Endometrial microvascular endothelial cells (primary cell): ENCODE measurements at regions not wholly inside any gene's neighbourhood (a gene's known extent, or its start where the extent isn't known, plus 50 kb on each side); places are given as distances from the start of the nearest gene placed in this dataset.
"Not testable (repeated sequence)": the region's sequence is repeated elsewhere in the genome, so short reads cannot be mapped to it uniquely, and the experiment has no call there.

Experiments used
- in situ Hi-C: cut with HindIII; loops from 2 replicates; pipeline ENCODE4 v1.10.0; 2017; ENCODE audit warnings: low sequenced_read_pairs, low pct_unique_long_range_greater_than_20kb; ENCODE audit errors: inconsistent ontology term

DNA sequence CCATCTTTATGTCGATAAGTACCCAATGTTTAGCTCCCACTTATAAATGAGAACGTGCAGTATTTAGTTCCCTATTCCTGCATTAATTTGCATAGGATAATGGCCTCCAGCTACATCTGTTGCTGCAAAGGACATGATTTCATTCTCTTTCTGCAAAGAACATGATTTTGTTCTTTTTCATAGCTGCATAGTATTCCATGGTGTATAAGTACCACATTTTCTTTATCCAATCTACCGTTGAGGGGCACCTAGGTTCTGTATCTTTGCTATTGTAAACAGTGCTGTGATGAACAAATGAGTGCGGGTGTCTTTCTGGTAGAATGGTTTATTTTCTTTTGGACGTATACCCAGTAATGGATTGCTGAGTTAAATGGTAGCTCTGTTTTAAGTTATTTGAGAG lies 63.0 kb downstream of the HLX start:
- in situ Hi-C loops: no loop called here

DNA sequence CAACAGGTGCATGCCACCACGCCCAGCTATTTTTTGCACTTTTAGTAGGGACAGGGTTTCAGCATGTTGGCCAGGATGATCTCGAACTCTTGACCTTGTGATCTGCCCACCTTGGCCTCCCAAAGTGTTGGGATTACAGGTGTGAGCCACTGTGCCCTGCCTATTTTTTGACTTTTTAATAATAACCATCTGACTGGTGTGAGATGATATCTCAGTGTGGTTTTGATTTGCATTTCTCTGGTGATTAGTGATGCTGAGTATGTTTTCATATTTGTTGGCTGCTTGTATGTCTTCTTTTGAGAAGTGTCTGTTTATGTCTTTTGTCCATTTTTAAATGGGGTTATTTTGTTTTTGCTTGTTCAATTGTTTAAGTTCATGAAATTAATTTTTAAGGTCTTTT lies 63.7 kb downstream of the HLX start:
- in situ Hi-C loops: not testable (repeated sequence)

DNA sequence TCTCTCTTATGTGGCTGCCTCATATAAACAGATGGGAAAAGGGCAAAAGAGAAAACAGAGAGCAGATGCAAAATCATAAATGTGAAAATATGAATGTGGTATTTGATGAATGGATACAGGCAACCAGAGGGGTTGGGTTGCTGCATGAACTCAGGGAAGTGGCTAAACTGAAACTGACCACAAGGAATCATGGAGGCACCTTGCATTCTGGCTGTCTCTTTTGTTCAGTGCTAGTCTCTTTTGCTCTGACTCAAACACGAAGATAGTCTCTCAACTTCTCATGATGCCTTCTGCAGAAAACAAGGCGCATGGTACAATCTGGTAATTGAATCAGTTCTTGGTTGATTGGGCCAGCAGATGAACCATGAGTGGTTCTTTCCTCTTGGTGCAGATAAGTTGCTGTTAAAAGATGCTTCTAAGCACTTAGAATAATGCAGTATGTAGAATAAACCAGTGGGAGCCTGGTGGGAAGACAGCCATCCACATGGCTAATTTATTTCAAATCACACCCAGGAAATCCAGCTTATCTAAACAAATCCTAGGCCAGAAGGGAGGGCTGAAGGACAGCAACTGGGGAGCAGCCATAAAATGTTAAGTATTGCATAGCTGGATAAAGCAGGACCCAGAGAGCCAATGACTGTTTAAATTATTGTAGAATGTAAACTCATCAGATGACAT lies 64.2 kb downstream of the HLX start:
- in situ Hi-C loops: no loop called here

DNA sequence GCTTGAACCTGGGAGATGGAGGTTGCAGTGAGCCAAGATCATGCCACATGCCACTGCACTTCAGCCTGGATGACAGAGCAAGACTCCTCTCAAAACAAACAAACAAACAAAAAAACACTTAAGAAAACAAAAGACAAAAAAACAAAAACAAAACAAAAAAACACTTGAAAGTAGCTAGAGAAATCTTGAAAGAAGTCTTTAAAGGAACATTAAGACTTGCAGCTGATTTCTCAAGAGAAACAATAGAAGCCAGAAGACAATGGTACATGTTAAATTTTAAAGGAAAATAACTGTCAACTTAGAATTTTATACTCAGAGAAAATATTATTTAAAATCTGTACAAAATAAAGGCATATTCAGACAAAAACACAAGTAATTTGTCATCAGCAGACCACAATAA lies 71.3 kb downstream of the HLX start:
- in situ Hi-C loops: no loop called here

DNA sequence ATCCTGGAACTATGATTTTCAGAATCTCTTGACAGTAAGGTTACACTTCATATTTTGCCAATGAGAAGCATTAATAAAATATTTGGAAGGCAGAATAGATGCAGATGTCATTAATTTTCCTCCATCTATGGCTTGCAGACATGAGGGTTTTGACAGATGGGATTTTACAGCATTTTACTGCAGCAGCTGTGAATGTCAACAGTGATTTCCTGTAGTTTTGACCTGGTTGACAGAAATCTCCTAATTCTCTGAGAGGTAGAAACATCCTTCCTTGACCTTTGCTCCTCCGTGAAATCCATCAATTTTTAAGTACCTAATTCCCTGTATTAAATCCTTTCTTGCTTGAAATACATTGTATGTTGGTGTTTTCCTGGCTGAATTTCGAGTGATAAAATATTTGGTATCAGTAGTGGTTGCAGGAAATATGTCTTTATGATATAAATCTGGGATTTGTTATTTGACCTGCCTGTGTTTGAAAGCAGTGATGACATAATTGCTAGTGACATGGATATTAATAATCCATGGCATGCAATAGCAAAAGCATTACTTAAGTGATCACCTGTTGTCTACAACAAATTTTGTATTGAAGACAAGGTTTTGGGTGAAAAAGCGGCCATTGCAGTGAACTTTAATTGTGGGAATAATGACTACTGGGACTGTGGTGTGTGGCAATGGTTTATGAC lies 73.9 kb downstream of the HLX start:
- in situ Hi-C loops: no loop called here

DNA sequence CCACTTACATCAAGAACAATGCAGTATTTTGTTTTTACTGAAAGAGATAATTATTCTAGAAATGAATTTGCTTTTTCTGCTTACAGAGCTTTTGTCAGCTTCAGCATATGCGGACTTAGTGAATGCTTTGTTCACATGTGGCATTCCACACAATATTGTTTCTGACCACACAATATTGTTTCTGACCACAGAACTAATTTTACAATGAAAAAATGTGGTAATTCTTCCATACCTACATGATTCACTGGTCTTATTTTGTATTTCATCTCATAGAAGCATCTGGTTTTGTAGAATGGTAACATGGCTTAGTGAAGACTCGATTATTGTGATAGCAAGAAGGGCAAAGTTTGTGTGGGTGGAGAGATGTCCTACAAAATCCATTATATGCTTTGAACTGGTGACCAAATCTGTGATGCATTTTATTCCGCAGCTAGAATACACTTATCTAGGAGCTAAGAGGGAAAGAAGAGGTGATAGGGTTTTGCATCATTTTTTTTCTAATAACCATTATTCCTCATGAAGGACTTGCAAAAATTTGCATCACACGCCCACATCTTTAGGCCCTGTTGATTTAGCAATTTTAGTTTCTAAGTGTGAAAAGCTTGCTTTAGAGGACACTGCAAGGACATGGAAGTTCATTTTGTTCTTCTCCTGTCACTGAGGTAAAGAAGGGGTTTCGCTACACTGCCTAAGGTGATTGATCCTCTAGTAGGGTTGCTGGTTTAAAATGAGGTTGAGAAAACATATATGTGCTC lies 75.3 kb downstream of the HLX start:
- in situ Hi-C loops: no loop called here

DNA sequence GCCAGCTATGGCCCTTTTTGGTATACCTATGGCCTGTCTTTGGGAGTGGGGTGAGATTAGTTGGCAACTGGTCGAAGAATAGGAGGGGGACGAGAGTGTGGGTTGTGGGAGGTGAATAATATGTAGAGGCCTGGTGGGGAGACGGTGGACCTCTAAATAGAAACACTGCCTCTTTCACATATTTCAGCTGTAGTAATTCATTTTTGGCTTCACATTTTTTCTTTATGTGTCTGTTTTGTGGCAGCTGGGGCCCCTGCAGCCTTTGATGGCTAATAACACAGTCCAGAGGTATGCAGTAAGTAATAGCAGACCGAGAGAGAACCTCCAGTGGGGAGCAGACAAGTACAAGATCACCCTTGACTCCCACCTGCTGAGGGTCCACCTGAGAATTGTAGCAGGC lies 75.9 kb downstream of the HLX start:
- in situ Hi-C loops: no loop called here

DNA sequence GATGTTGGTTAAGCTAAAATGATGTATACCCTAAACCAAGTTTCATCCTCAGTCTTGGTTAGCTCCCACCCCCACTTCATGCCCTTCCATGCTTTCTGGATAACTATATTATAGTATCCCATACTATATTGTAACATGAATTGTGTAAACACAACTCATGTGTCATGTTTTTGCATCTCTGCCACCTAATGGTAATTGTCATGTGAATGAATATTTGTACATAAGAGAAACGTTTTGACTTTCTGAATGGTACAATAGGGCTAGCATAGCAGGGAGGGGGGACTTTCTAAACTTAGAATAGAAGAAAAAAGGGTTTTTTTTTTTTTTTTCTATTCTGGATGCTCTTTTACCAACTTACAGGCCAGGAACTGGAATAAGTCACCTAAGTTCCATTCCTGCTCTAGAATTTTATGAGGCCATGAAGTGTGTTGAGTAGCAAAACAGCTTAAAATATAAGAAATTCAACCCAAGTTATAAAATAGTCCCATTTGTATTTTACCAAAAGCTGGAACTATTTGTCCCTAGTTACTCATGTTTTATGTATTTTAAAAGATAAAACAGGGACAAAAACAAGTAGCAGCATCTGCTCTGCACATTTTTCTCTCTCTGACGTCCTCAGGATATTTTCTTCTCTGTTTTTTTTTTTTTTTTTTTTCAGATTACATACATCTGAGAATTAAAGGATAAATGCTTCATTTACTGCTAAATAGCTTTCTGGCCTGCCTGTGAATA lies 77.4 kb downstream of the HLX start:
- in situ Hi-C loops: no loop called here

DNA sequence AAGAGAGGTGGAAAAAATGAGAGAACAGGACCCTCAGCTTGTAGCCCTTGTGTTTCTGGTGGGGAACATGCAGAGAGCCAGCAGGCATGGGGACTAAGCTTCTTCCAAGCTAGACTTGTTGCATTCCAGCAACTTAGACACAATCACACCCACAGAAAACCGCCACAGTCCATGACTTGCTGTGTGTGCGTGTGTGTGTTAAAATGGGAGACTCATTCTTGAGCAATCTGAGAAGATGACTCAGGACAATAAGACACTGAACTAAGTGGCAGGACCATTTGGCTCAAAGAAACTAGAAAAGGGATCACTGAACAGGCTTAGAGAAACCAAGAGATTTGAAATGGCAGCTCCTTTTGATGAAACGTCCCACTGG lies 78.0 kb downstream of the HLX start:
- in situ Hi-C loops: no loop called here

DNA sequence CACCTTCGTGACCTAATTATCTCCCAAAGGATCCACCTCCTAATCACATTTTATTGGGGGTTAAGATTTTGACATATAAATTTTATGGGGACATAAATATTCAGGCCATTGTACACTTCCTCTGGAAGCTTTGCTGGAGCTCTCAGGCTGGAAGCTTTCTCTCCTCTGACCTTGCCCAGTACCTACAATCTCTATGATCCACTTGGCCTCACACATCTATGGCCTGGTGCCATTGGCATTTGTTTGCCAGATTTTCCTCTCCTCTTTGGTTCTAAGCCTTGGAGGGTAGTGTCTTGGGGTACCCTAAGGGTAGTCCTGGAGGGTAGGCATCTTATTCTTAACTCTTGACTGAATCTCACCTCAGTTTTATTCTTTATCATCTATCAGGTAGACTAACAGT lies 79.0 kb downstream of the HLX start:
- in situ Hi-C loops: no loop called here

DNA sequence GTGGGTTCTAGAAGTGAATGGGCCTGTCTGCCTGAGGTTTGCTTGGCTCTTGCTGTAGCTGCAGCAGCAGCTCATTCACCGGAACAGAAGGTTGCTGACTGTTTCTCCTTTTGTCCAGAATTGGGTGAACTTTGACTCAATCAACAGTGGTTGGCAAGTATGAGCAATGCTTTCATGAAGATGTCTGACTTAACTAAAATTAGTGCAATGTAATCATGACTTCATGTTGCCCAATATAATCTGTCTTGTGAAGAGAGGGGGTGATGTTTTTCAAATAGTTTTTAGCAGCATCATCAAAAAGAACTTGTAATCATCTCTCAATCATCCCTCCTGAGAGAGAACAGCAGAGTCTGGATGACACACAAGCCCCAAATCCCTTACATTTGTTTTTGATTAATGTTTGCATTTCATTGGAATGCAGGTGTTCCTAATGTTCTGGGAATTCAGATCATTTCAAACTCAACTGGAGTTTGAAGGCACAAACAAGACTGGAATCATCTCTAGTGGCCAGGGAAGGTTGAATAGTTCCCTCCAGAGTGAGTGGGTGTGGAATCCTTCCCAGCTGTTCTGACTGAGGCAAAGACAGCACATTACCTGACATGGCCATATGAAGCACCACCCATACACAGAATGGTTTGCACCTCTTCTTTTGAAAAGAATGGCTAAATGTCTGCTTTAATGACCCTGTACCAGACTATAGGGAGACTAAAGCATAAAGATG lies 82.9 kb downstream of the HLX start:
- in situ Hi-C loops: no loop called here

DNA sequence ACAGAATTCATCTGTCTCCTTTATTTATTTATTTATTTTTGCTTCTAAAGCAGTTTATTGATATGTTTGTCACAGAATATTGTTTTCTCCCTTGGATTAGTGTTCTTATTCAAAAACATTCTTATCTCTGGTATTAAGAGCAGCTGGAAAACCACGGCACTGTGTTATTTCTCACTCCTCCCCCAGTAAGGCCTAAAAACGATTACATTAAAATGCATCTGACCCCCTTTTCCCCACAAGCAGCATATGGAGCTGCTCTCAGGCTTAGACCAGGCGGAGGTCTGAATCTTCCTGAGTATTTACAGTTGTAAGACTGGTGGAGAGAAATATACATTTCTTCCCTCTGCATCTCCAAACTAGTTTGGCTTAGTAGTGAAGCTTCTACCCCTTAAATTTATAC lies 86.8 kb downstream of the HLX start:
- in situ Hi-C loops: no loop called here

DNA sequence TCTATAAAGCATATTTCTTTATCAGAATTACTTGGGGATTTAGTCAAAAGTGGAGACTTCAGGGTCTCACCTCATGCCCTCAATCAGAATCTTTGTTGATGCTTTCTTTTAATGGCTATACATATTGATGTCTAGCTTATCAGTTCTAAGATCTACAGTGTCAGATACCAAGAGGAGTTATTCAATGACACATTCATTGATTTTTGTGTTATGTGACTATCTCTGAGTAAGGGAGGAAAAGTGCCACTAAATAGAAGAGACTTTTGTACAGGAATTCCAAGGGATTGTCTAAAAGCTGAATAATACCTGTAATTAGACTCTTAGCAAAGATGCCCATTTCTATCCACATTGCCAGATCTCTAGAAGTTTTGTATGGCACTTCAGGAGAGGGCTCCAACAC lies 87.2 kb downstream of the HLX start:
- in situ Hi-C loops: no loop called here

DNA sequence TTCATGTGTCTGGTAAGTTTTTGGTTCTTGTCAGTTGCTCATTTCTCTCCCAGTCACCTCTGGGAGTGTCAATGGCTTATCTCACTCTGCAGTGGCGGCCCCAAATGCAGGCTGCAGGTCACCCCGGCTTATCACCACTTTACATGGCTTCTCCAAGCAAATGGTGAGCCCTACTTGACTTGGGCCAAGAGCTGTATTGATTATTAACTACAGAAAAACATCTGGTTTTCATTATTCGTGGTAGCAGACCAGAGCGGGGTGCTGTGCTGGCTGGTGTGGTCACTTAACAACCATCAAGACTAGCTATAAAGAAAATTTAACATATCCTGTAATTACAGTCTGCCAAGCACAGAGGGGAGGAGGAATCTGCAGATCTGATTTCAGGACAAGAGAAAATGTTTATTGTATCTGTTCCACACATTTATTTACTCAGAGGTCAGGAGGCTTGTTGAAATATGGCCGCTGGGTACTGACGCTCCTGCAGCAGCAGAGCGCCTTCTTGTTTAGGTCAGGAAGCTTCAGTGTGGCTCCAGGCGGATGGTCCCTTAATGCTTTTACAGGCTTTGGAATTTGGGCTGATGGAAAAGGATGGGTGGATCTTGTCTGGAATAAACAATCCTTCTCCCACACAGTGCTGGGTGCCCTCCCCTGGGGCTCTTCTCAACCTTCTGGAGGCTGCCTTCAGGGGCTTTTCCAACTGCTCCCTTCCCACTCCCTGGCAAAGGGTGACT lies 87.8 kb downstream of the HLX start:
- in situ Hi-C loops: no loop called here

DNA sequence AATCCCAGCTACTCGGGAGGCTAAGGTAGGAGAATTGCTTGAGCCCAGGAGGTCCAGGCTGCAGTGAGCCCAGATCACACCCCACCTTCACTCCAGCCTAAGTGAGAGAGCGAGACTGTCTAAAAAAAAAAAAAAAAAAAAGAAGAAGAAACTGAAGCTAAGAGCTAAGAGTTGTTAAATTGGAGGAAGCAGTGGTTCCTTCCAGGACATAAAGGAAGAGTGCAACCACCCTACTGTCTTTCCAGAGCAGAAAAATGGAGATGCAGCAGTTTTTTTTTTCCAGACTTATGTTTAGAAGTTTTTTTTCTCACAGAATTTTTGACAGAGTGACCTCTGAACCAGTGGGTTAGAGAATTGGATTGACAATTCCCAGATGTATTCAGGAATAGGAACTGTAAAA lies 88.7 kb downstream of the HLX start:
- in situ Hi-C loops: no loop called here

DNA sequence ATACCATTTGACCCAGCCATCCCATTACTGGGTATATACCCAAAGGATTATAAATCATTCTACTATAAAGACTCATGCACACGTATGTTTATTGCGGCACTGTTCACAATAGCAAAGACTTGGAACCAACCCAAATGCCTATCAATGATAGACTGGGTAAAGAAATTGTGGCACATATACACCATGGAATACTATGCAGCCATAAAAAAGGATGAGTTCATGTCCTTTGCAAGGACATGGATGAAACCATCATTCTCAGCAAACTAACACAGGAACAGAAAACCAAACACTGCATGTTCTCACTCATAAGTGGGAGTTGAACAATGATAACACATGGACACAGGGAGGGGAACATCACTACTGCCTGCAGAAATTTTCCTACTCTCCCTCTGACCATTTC lies 90.0 kb downstream of the HLX start:
- in situ Hi-C loops: not testable (repeated sequence)

DNA sequence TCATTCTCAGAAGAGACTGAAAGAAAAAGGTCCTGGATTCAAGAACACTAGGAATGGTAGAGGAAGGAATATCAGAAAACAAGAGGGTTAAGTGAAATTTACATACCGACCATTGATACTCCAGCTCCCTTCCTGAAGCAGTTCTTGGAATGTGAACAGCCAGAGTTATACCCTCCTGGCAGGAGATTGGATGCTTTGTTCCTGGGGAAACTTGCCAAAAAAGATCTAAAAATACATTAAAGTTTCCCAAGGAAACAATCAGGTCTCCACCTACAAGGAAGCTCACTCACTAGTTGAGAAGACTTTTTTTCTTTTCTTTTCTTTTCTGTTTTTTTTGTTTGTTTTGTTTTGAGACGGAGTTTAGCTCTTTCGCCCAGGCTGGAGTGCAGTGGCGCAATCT lies 91.1 kb downstream of the HLX start:
- in situ Hi-C loops: no loop called here

DNA sequence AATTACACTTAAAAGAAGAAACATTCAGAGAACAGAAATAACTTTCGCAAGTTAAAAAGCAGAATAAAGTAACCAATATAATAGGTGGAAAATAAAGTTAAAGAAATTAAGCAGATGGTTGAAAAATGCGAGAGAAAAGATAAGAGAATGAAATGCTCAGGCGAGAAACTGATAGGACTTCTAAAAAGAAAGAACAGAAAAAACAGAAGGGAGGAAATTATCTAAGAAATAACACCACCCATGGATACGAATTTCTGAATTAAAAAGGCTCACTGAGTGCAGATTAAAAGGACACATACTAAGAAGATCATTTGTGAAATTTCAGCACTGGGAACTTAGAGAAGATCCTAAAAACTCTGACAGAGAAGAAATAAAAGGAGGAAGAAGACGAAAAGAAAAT lies 92.0 kb downstream of the HLX start:
- in situ Hi-C loops: no loop called here
